NB4 (cell line): ENCODE measurements at regions not wholly inside any gene's neighbourhood (a gene's known extent, or its start where the extent isn't known, plus 50 kb on each side); places are given as distances from the start of the nearest gene placed in this dataset.

ENCODE experiments used
- DNase-seq: peaks from one replicate; pipeline ENCODE4 v3.0.0; 2010; ENCODE audit warnings: low read depth
- H3K4me3 ChIP-seq: one replicate; pipeline ENCODE4 v1.5.1; 2011; ENCODE audit warnings: mild to moderate bottlenecking, low read depth, low read length, moderate library complexity
- MAX ChIP-seq: IDR thresholded peaks from 2 replicates; pipeline ENCODE4 v1.6.1; 2011; ENCODE audit warnings: low read depth, low read length
- MYC ChIP-seq: IDR thresholded peaks from 2 replicates; pipeline ENCODE4 v1.6.1; 2011; ENCODE audit warnings: low read depth, low read length
- POLR2A ChIP-seq: IDR thresholded peaks from 2 replicates; pipeline ENCODE4 v1.6.1; 2011; ENCODE audit warnings: mild to moderate bottlenecking; ENCODE audit not compliant: insufficient read length; ENCODE audit errors: extremely low read depth
- TF ChIP-seq, protein P1 (sequence below): IDR thresholded peaks from one replicate; pipeline ENCODE4 v1.5.1; 2012; ENCODE audit warnings: low read depth, low read length

DNA sequence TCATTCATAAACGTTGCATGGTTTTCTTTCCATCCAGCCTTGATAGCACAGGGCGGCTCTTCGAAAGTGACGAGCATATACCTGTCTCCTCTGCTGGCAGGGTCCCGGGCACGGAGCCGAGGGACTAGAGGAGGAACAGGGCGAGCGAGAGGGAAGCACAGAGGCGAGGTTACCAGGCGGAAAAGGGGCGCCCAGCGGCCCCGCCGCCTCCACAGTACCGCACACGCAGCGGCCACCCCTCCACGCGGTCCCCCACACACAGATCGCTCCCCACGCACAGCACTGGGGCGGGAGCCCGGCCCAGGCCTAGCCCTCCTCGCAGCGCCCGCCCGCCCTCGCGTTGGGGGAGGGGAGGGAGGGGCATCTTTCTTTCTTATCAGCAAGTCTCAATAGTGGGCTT is 296.6 kb upstream of the DAB2 start:
- TF ChIP-seq, protein P1, sequence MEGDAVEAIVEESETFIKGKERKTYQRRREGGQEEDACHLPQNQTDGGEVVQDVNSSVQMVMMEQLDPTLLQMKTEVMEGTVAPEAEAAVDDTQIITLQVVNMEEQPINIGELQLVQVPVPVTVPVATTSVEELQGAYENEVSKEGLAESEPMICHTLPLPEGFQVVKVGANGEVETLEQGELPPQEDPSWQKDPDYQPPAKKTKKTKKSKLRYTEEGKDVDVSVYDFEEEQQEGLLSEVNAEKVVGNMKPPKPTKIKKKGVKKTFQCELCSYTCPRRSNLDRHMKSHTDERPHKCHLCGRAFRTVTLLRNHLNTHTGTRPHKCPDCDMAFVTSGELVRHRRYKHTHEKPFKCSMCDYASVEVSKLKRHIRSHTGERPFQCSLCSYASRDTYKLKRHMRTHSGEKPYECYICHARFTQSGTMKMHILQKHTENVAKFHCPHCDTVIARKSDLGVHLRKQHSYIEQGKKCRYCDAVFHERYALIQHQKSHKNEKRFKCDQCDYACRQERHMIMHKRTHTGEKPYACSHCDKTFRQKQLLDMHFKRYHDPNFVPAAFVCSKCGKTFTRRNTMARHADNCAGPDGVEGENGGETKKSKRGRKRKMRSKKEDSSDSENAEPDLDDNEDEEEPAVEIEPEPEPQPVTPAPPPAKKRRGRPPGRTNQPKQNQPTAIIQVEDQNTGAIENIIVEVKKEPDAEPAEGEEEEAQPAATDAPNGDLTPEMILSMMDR, result no peak
- TF ChIP-seq POLR2A (no peak), MAX (no peak), MYC (no peak)
- no peak for DNase-seq
- H3K4me3 ChIP-seq, result no peak overlapping the region

- TF ChIP-seq POLR2A (no peak), MYC (no peak), MAX (no peak)
- TF ChIP-seq, protein P1, result no peak
- DNase-seq, result no peak
- H3K4me3 ChIP-seq, result no peak overlapping the region
These were observed 295.4 kb upstream of the DAB2 start for GRCh38 chr5:39720136-39720535.

- TF ChIP-seq MYC (no peak), POLR2A (no peak), MAX (no peak)
- TF ChIP-seq, protein P1, result no peak
- no peak for DNase-seq
- H3K4me3 ChIP-seq, result no peak overlapping the region
These were observed 292.6 kb upstream of the DAB2 start for GRCh38 chr5:39717176-39717897.

GRCh38 chr5:39716532-39717028 is 291.8 kb upstream of the DAB2 start:
- peak; percentile 74 for DNase-seq
- no peak; the same call in 1 of the 2 replicates for TF ChIP-seq MAX
- TF ChIP-seq POLR2A, result no peak
- TF ChIP-seq MYC, result no peak
- TF ChIP-seq, protein P1, result peak; percentile 42
- H3K4me3 ChIP-seq, result no peak overlapping the region

DNA sequence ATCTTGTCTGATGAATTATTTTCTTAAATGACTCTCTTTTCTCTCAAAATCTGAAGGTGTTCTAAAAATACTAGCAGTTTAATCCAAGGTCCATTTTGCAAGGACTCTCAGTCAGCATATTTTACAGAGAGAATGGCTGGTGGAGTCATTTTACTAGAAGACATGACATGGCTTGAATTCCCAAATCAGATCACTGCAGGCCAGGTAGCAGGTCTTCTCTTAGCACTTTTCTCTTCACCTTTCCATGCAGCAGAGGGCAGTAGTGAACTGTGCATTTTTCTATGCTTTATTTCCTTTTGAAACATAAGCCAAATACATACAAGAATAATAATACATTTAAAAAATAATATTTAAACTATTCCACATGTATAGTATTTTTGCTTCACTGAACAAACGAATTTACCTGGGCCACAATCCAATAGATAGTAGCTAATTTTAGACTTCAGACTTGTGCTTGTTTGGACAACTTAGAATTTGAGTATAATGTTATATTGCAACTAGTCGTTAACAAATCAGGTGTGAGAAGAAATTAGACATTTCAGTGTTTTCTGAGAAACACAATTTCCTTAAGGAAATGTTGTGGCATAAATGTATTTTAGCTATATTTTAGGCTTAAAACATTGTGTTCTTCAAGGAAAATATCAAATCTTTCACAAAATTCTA is 289.4 kb upstream of the DAB2 start:
- no peak overlapping the region for H3K4me3 ChIP-seq
- TF ChIP-seq MAX (no peak), MYC (peak; percentile 15; the same call in 1 of the 2 replicates), POLR2A (no peak)
- TF ChIP-seq, protein P1, result peak; percentile 73

More for the DNA sequence above, 289.4 kb upstream of the DAB2 start:
- peak; percentile 79 for DNase-seq
